ENCODE measurements at regions not wholly inside any gene's neighbourhood (a gene's known extent, or its start where the extent isn't known, plus 50 kb on each side); places are given as distances from the start of the nearest gene placed in this dataset.
"Not testable (repeated sequence)": the region's sequence is repeated elsewhere in the genome, so short reads cannot be mapped to it uniquely, and the experiment has no call there.

DNA sequence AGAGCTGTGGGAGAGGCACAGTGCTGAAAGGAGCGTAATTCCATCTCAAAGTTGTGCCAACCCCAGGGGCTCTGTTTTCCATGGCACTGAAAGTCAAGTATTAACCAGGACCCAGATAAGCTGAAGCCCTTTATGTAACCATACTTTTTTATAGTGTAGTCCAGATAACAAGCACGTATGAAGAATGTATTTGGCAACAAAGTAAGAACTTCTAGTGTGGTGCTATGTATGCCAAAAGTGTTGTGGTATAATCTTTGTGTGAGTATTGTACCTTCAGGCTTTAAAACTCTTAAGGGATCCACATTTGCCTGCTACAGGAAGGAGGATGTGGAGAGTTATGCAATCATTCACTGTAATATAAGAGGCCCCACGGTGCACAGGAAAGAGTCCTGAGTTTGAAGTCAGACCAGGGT, 129.4 kb downstream of the IBTK start:
- no peak for DNase-seq (ENCODE audit: low spot score)

GRCh38 chr6:82114748-82115147, 132.8 kb downstream of the IBTK start:
- DNase-seq (ENCODE audit: low spot score): no peak

DNA sequence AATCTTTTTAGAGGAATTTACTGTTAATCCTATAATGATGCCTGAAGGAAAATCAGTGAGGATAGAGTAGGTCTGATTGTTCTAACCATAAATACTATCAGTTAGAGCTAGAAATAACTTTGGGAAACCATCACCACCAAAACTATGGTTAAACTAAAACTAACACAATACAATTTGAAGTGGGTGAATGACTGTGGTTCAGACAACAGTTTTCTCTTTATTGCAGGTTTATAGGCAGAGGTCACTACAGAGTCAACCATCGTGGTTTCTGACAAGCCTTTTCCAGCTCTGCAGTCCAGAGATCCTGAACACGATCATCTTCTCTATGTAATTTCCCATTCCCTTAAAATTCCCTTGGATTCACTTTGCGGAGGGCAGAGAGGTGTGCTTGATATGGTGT, 134.3 kb downstream of the IBTK start:
- no peak for DNase-seq (ENCODE audit: low spot score)

GRCh38 chr6:82111818-82112217, 135.7 kb downstream of the IBTK start:
- DNase-seq (ENCODE audit: low spot score): no peak

DNA sequence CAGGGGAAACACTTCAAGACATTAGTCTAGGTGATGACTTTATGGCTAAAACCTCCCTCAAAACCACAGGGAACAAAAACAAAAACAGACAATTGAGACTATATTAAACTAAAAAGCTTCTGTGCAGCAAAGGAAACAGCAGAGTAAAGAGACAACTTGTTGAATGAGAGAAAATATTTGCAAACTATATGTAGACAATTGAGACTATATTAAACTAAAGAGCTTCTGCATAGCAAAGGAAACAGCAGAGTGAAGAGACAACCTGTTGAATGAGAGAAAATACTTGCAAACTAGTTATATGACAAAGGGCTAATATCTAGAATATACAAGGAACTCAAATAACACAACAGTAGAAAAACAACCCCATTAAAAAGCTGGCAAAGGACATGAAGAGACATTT, 136.4 kb downstream of the IBTK start:
- no peak for DNase-seq (ENCODE audit: low spot score)

- not testable (repeated sequence) for DNase-seq (ENCODE audit: low spot score)
Measured at GRCh38 chr6:82103171-82103570, 144.4 kb downstream of the IBTK start.

GRCh38 chr6:82101374-82102114, 146.0 kb downstream of the IBTK start:
- DNase-seq (ENCODE audit: low spot score): not testable (repeated sequence)

DNA sequence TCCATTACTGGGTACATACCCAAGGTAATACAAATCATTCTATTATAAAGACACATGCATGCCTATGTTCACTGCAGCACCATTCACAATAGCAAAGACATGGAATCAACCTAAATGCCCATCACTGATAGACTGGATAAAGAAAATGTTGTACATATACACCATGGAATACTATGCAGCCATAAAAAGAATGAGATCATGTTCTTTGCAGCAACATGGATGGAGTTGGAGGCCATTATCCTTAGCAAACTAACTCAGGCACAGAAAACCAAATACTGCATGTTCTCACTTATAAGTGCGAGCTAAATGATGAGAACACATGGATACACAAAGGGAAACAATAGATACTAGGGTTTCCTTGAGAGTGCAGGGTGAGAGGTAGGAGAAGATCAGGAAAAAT, 146.8 kb downstream of the IBTK start:
- not testable (repeated sequence) for DNase-seq (ENCODE audit: low spot score)

- DNase-seq (ENCODE audit: low spot score): no peak
Measured at GRCh38 chr6:82097676-82098075, 149.9 kb downstream of the IBTK start.

- DNase-seq (ENCODE audit: low spot score): no peak
Measured at GRCh38 chr6:82095091-82095490, 152.5 kb downstream of the IBTK start.

DNA sequence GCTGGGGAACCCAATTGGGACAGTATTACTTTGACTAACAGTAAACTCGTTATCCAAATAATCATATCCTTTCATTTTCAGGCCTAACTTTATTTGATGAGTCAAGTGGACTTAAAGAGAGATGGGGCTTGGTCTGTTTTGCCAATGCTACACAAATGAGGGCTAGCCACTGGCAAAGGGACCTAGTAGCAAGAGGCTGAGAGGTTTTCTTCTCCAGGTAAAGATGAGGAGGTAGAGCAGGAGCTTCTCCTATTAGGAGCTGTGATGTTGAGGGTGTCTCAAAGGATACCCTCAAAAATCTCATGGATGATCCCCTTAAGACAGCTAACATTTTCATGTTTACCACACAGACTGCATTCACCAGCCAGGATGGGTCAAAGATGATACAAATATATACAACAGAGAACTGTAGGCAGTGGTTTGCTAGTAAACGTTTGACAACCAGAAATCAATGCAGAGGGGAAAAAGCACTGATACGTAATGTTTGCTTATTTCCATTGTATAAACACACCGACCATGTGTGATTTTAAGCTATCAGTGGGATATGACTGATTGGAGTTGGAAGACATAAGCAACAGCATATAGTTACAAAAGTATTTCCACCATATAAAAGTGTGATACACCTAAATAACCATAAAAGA, 153.3 kb downstream of the IBTK start:
- no peak for DNase-seq (ENCODE audit: low spot score)

DNA sequence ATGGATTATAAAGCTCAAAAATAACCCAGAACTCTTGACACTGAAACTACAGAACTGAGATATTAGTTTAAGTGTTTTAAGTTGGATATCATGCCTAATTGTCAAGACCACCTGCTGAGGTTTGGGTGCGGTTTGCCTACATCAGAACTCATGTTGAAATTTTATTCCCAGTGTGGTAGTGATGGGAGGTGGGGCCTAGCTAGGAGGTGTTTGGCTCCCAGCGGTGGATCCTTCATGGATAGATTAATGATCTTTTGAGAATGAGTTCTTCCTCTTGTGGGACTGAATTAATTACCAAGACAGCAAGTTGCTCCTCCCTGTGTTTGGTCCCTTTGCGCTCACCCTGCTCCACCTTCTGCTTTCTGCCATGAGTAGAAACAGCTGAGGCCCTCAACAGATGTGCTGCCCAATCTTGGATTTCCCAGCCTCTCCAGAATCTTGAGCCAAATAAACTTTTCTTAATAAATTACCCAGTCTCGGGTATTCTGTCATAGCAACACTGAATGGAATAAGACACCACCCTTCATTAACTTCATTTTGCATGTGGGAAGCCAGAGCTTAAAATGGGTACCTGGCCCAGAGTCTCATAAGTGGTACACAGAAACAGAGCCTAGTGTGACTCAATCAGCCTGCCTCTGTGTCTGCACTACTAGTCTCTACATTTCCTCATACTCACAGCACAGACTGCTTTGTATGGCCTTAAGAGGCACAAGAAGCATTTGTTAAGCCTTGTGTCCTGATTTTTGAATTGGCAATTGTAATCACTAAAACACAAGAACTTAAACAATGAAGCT, 158.4 kb downstream of the IBTK start:
- DNase-seq (ENCODE audit: low spot score): no peak

GRCh38 chr6:82086944-82087343, 160.6 kb downstream of the IBTK start:
- DNase-seq (ENCODE audit: low spot score): no peak

GRCh38 chr6:82085701-82086100, 161.8 kb downstream of the IBTK start:
- DNase-seq (ENCODE audit: low spot score): no peak

DNA sequence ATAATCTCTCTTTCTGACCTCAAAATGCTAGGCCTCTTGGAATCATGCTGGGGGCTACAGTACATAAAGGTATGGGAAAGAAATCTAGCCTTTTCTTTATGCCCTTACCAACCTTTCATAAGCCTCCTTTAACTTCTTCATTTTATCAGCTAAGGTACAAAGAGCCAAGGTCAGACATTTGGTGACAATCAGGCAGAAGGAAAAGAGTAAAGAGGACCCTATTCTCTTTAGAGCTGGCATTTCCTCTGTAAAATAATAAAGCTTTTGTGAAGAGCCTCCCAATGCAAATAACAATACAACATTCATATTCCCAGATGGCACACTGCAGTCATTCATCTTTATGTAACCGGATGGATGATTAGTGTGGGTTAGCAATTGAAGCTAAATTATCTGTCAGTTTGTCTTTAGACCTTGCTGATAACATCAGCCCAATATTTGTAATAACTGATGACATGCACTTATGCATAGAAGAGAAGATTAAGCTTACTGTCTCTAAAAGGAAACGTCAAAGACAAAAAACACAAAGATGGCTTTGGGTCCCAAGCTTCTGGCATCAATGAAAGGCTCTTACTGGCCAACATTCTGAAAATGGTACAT, 163.1 kb downstream of the IBTK start:
- no peak for DNase-seq (ENCODE audit: low spot score)

DNA sequence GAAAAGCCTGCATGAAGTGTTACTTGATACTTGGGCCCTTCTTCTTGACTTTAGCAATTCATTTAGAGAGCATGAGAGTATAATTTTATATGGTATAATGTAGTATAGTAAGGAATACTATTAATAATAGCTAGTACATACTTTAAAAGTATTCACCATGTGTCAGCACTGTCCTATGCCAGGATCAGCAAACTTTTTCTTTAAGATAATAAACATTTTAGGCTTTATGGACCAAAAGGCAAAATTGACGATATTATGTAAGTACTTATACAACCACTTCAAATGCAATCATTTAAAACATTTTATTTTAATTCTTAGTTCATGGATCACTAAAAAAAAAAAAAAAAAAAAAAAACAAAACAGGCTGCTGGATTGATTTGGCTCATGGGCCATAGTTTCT, 163.9 kb downstream of the IBTK start:
- DNase-seq (ENCODE audit: low spot score): no peak

DNA sequence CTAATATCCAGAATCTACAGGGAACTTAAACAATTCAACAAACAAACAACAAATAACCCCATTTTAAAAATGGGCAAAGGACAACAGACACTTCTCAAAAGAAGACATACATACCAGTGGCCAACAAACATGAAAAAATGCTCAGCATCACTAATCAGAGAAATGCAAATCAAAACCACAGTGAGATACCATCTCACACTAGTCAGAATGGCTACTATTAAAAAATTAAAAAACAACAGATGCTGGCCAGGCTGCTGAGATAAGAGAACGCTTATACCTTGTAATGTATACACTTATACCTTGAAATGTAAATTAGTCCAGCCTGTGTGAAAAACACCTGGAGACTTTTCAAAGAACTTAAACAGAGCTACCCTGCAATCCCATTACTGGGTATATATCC, 166.8 kb downstream of the IBTK start:
- DNase-seq (ENCODE audit: low spot score): no peak

GRCh38 chr6:82078286-82078908, 169.1 kb downstream of the IBTK start:
- DNase-seq (ENCODE audit: low spot score): no peak

- DNase-seq (ENCODE audit: low spot score): no peak
Measured at GRCh38 chr6:82076916-82077315, 170.6 kb downstream of the IBTK start.

DNA sequence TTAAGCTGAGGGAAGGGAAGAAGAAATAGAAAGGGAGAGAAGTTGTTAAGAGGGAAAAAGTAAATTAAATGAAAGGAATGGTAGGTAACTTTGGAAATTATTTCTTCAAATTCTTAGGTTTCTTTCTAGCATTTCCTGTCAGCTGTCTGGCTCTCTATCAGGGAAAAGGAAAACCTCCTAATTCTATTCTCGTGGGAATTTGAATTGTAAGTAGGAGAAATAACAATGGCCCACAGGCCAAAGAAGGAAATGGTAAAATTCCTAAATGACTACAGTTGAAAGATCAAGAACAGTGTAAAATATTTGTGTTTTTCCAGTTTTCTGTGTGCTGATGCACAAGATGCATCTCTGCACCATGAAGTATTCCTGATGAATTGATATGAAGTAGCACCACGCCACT, 173.0 kb downstream of the IBTK start:
- no peak for DNase-seq (ENCODE audit: low spot score)

DNA sequence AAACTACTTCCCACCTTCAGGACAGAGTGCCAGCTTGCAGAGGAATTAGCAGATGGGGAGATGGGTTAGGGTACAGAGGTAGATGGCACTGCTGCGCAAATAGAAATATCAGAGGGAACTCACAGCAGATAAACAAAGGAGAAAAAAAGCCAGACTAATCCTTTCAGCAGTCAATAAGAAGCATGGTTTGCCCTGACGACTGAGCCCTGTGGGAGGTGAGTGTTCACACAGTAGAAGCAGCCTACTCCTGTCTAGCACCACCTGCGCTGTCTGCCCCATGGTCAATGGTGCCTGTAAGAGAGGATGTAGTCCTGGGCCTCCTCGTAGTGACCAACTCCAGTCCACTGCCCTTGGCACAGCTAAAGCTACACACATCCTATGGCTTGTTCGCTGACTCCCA, 174.1 kb downstream of the IBTK start:
- DNase-seq (ENCODE audit: low spot score): no peak

DNA sequence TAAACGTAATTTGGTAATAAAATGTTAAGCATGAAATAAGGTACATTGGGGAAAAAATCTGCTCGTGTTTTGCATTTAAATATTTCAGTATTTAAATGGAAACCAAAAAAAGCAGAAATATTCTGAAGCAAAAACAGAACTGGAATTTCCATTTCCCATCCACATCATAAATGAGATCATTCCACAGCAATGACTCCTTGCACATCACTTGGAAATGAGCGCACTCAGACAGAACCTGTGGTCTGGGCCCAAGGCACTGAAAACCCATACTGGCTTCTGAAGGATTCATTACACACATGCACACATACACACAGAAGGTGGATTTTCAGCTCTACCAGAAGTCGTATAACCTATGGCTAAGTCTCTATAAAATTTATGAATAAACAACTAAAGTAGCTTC, 174.8 kb downstream of the IBTK start:
- DNase-seq (ENCODE audit: low spot score): no peak
